ENCODE measurements at regions not wholly inside any gene's neighbourhood (a gene's known extent, or its start where the extent isn't known, plus 50 kb on each side); places are given as distances from the start of the nearest gene placed in this dataset.
"Not testable (repeated sequence)": the region's sequence is repeated elsewhere in the genome, so short reads cannot be mapped to it uniquely, and the experiment has no call there.

GRCh38 chr9:39674437-39675210, 319.2 kb downstream of the SPATA31A1 start:
- not testable (repeated sequence) for DNase-seq (ENCODE audit: low spot score)

GRCh38 chr9:39675211-39675553, 319.7 kb downstream of the SPATA31A1 start:
- not testable (repeated sequence) for DNase-seq (ENCODE audit: low spot score)

GRCh38 chr9:39678534-39679263, 323.2 kb downstream of the SPATA31A1 start:
- DNase-seq (ENCODE audit: low spot score) = not testable (repeated sequence)

GRCh38 chr9:39680694-39681401, 325.4 kb downstream of the SPATA31A1 start:
- not testable (repeated sequence) for DNase-seq (ENCODE audit: low spot score)

GRCh38 chr9:39728862-39729261, 373.4 kb downstream of the SPATA31A1 start:
- DNase-seq (ENCODE audit: low spot score) = not testable (repeated sequence)

- DNase-seq (ENCODE audit: low spot score) = not testable (repeated sequence)
Observed at GRCh38 chr9:39744898-39745297, 389.4 kb downstream of the SPATA31A1 start.

GRCh38 chr9:39775570-39775969, 420.1 kb downstream of the SPATA31A1 start:
- DNase-seq (ENCODE audit: low spot score) = not testable (repeated sequence)

GRCh38 chr9:39791356-39791755, 435.9 kb downstream of the SPATA31A1 start:
- DNase-seq (ENCODE audit: low spot score) = not testable (repeated sequence)

GRCh38 chr9:39797935-39798334, 442.5 kb downstream of the SPATA31A1 start:
- not testable (repeated sequence) for DNase-seq (ENCODE audit: low spot score)

- not testable (repeated sequence) for DNase-seq (ENCODE audit: low spot score)
Observed at GRCh38 chr9:39799252-39799651, 443.8 kb downstream of the SPATA31A1 start.

GRCh38 chr9:39802561-39802960, 447.1 kb downstream of the SPATA31A1 start:
- DNase-seq (ENCODE audit: low spot score) = not testable (repeated sequence)

- peak; percentile 45 for DNase-seq (ENCODE audit: low spot score)
Observed at GRCh38 chr9:39809401-39810226, 454.1 kb downstream of the SPATA31A1 start.

- DNase-seq (ENCODE audit: low spot score) = not testable (repeated sequence)
Observed at GRCh38 chr9:39810401-39810800, 454.9 kb downstream of the SPATA31A1 start.

GRCh38 chr9:39811615-39812014, 456.1 kb downstream of the SPATA31A1 start:
- DNase-seq (ENCODE audit: low spot score) = not testable (repeated sequence)

GRCh38 chr9:39828457-39828856, 473.0 kb downstream of the SPATA31A1 start:
- not testable (repeated sequence) for DNase-seq (ENCODE audit: low spot score)

Measured in Ammon's horn (tissue), 1 donor.